ENCODE measurements at regions not wholly inside any gene's neighbourhood (a gene's known extent, or its start where the extent isn't known, plus 50 kb on each side); places are given as distances from the start of the nearest gene placed in this dataset.
"Not testable (repeated sequence)": the region's sequence is repeated elsewhere in the genome, so short reads cannot be mapped to it uniquely, and the experiment has no call there.

DNA sequence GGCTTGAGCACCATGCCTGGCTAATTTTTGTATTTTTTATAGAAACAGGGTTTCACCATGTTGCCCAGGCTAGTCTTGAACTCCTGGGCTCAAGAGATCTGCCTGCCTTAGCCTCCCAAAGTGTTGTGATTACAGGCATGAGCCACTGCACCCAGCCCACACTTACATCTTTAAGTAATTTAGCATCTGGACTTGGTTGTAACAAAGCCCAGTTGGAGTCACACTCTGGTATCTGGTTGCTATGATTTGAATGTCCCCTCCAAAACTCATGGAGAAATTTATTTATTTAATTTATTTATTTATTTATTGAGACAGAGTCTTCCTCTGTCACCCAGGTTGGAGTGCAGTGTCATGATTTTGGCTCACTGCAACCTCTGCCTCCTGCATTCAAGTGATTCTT is 52.7 kb upstream of the TSC22D1 start:
- not testable (repeated sequence) for TF ChIP-seq FOS (IDR thresholded peaks at IDR 0.05; ENCODE audit: borderline replicate concordance, insufficient read depth, low read length)
- TF ChIP-seq, protein P1, sequence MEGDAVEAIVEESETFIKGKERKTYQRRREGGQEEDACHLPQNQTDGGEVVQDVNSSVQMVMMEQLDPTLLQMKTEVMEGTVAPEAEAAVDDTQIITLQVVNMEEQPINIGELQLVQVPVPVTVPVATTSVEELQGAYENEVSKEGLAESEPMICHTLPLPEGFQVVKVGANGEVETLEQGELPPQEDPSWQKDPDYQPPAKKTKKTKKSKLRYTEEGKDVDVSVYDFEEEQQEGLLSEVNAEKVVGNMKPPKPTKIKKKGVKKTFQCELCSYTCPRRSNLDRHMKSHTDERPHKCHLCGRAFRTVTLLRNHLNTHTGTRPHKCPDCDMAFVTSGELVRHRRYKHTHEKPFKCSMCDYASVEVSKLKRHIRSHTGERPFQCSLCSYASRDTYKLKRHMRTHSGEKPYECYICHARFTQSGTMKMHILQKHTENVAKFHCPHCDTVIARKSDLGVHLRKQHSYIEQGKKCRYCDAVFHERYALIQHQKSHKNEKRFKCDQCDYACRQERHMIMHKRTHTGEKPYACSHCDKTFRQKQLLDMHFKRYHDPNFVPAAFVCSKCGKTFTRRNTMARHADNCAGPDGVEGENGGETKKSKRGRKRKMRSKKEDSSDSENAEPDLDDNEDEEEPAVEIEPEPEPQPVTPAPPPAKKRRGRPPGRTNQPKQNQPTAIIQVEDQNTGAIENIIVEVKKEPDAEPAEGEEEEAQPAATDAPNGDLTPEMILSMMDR (IDR thresholded peaks at IDR 0.05; ENCODE audit: extremely low read depth in 1 of 2, insufficient read depth in 1 of 2, low read depth in 1 of 2, low read length in 2 of 2), result not testable (repeated sequence)
